ENCODE measurements at regions not wholly inside any gene's neighbourhood (a gene's known extent, or its start where the extent isn't known, plus 50 kb on each side); places are given as distances from the start of the nearest gene placed in this dataset.
A peak's percentile ranks its signal among the peaks of the same experiment; 100 is the strongest.

GRCh38 chr15:77819048-77819850 lies 186.5 kb upstream of the LINGO1 start:
- no peak for DNase-seq

DNA sequence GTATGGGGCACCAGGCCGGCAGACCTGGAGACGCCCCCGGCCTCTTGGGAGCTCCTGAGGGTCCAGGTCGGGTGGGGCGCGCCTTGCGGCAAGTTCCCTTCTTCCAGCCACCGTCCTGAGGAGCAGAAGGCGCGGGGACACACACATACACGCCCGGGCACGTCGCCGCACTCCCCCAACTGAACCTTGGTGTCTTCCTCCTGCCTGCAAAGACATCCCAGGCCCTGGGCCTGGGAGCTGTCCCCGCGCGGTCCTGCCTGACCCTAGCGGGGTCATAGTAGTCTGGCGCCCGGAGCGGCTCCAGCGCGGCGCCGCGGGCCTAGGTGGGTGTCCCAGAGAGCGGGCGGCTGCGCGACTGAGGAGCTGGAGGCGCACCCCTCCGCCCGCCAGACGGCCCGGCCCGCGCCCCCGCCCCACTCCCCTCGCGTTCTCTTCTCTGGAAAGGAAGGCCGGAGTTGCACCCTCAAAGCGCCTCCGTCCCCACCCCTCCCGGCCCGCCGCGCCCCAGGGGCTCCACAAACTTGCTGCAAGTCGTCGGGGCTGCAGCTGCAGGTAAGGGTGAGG lies 185.9 kb upstream of the LINGO1 start:
- no peak for DNase-seq

DNA sequence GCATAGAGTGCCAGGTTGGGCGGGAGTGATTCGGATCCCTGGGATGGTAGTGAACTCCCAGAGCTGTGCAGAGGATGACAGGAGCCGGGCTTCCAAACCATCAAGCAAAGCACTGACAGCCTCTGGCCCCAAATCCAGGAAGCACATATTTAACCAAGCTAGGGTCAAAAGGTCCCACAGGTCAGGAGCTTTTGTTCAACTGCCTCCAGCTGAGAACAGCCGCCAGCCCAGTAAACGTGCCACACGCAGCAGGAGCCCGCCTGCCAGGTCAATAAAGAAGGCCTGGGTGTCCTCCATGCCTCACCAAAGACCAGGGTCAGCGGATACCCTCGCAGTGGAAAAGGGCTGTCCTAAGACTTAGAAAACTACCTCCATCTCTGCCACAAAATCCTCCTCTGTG lies 184.7 kb upstream of the LINGO1 start:
- no peak for DNase-seq

DNA sequence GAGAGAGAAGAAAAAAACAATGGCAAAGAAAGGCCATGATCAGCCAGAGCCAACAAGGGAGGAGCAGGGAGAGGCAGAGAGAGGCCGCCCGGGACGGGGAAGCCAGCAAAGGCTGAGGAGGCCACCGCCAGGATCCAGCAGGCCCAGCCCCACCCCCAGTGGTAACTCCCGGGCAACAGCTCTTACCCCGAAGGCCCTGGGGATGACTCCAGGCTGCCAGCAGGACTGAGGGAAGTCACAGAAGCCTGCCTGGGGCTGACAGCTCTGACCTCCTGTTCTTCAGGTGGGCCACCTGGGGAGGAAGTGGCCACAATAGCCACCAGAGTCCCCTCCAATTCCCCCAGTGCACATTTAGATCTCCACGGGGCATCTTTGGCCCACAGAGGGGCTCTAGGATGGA lies 184.3 kb upstream of the LINGO1 start:
- no peak for DNase-seq

- DNase-seq: no peak
These were observed 182.3 kb upstream of the LINGO1 start for GRCh38 chr15:77815015-77815414.

GRCh38 chr15:77812664-77813063 lies 180.0 kb upstream of the LINGO1 start:
- no peak for DNase-seq

DNA sequence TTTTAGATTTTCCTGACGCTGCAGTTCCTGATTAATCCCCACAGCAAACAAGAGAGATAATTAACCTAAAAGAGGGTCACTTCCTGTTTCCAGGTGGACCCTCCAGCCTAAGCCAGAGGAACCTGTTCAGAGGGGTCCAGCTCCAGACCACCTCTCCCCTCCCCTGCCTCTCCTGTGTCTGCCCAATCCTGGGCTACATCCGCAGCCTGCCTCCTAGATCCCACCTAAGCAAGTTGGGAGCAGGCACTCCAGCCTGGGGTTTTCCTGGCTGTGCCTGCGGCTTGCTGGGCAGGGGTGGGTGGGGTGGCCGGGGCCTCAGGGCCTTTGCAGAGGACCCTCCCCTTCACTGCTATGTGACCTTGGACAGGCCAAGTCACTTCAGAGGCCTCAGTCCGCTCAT lies 178.6 kb upstream of the LINGO1 start:
- DNase-seq: no peak

GRCh38 chr15:77810130-77810571 lies 177.4 kb upstream of the LINGO1 start:
- peak; percentile 46 for DNase-seq

- no peak for DNase-seq
These were observed 176.0 kb upstream of the LINGO1 start for GRCh38 chr15:77808581-77809177.

GRCh38 chr15:77808075-77808474 lies 175.4 kb upstream of the LINGO1 start:
- DNase-seq: no peak

- DNase-seq: no peak
These were observed 174.9 kb upstream of the LINGO1 start for GRCh38 chr15:77807611-77808010.

DNA sequence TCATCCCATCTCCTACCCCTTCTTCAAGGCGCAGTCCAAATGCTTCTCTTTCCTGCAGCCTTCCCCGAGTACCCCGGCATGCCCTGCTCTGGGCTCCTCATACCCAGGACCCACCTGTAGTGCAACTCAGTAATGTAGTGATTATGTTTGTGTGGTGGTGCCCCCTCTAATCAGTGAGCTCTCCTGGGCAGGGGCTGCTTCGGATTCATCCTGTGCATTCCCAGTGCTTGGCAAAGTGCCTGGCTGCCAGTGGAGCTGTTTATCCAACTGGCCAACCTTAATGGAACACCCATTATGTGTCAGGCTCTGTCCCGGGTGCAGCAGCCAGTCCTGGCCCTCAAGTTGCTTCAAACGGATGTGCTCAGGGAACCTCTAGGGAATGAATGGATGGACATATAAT lies 174.4 kb upstream of the LINGO1 start:
- DNase-seq: no peak

- no peak for DNase-seq
These were observed 171.5 kb upstream of the LINGO1 start for GRCh38 chr15:77804210-77804609.

GRCh38 chr15:77803487-77803886 lies 170.8 kb upstream of the LINGO1 start:
- no peak for DNase-seq

GRCh38 chr15:77800305-77800704 lies 167.6 kb upstream of the LINGO1 start:
- DNase-seq: no peak

- no peak for DNase-seq
These were observed 166.1 kb upstream of the LINGO1 start for GRCh38 chr15:77798847-77799246.

DNA sequence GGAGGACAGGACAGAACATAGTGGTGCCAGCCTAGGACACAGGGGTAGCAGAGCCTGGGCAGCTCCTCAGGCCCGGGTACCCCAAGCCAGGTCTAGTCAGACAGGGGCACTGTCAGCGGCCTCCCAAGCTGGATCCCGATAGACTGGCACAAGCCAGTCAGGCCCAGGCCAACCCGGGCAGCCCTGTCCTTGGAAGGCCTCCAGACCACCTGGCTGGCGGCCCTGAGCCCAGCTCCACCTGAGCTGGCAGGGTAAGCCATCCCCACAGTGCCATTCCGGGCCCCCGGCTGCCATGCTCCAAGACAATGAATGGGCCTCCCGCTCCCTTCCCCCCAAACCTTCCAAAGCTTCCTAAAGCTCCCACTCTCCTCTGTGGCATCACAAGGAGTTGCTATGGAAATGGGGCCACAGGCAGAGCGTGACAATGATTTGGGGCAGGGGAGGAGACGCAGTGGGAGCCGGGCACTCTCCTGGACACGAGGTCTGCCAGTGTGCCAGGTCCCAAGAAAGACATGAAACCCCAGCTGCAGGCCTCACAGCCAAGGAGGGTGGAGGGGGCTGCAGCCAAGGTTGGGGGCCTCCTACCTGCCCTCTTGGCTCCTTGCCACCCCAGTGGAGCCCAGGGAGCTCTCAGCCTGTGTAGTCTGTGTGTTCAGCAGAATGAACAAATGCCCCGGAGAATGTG lies 165.6 kb upstream of the LINGO1 start:
- no peak for DNase-seq

DNA sequence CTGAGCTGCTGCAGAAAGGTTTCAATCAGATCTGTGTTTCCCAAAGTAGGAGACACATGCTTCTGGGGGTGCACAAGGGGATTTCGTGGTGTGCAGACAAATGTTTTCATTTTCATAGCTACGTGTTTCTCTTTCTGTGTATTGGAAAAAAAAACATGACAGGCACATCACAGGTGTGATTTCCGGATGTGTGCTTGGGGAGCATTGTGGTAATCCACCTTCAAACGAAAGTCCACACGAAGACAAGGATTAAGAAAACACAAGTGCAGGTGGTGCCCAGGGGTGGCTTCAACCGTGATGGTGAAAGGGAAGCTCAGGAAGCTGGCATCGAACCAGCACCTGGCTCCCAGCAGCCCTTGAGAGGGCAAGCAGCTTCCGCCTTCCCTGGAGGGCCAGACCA lies 164.6 kb upstream of the LINGO1 start:
- no peak for DNase-seq

- no peak for DNase-seq
These were observed 163.5 kb upstream of the LINGO1 start for GRCh38 chr15:77796046-77796729.

GRCh38 chr15:77795446-77795845 lies 162.7 kb upstream of the LINGO1 start:
- DNase-seq: no peak

DNA sequence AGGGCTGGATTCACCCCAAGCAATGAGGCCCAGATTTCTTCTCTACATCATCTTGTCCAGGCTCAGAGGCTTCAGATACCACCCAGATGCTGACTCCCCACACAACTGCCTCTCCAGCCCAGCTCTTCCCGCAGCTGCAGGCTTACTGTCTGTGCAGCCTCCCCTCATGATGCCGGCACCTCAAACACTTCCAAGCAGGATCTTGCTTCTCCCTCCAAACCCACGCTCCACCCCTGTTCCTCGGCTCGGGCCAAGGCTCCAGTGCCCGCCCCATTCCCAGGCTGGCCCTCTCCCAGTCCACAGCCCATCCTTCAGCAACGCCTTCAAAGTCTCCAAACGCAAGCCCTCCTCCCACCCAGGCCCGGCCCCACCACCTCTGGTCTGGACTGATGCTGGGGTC lies 159.2 kb upstream of the LINGO1 start:
- DNase-seq: no peak

GRCh38 chr15:77790481-77790880 lies 157.8 kb upstream of the LINGO1 start:
- DNase-seq: no peak

DNA sequence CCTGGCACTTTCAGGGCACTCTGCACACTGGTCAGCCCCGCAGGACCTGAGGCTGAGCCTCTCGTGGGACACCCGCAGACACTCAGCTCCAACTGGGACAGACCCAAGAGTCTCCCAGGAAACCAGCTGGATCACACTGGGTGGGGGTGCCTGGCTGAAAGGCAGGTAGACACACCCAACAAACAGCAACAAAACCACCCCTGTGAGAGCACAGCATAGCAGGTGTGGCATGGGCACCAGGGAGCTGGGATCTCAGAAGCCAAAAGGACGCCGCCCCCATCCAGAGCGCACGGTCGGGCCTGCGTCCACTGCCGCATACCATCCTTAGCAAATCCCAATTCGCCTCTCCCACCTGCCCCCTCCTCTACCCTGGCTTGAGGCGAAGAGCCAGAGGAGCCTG lies 154.2 kb upstream of the LINGO1 start:
- DNase-seq: no peak
